Vagina (tissue), 2 donors: ENCODE measurements at regions not wholly inside any gene's neighbourhood (a gene's known extent, or its start where the extent isn't known, plus 50 kb on each side); places are given as distances from the start of the nearest gene placed in this dataset.

Experiments
- DNase-seq, 2 donors: peaks; one replicate each; pipeline ENCODE4 v3.0.0-alpha.2; 2017; ENCODE audit errors: extremely low spot score in 2 of 2
- H3K27ac ChIP-seq: fragments of 200-600 bp; sonication (generic); one replicate; pipeline ENCODE4 v1.5.1; 2019
- H3K27me3 ChIP-seq: fragments of 200-600 bp; sonication (generic); one replicate; pipeline ENCODE4 v1.5.1; 2019
- H3K36me3 ChIP-seq, 2 donors: fragments of 200-600 bp; sonication (generic); one replicate each; pipeline ENCODE4 v1.5.1; 2017 to 2019
- H3K4me1 ChIP-seq: fragments of 200-600 bp; sonication (generic); one replicate; pipeline ENCODE4 v1.5.1; 2019
- H3K4me3 ChIP-seq, 2 donors: fragments of 200-600 bp; sonication (generic); 1 replicate in 1 of 2; 2 replicates in 1 of 2; pipeline ENCODE4 v1.5.1; 2016 to 2019
- H3K9me3 ChIP-seq: fragments of 200-600 bp; sonication (generic); one replicate; pipeline ENCODE4 v1.5.1; 2019
- POLR2A ChIP-seq, 2 donors: fragments of 450-650 bp; IDR thresholded peaks; one replicate each; pipeline ENCODE4 v1.6.1; 2017; ENCODE audit warnings: antibody characterized with exemption in 2 of 2, mild to moderate bottlenecking in 2 of 2, moderate library complexity in 2 of 2
- POLR2AphosphoS5 ChIP-seq, 2 donors: sonication (generic); formaldehyde crosslinking; IDR thresholded peaks; one replicate each; pipeline ENCODE4 v1.9.0; 2017; ENCODE audit warnings: antibody characterized with exemption in 2 of 2, mild to moderate bottlenecking in 2 of 2, low read depth in 1 of 2; ENCODE audit not compliant: insufficient read depth in 1 of 2
- intact Hi-C: fragments of 100-400 bp; cut with DNase I; formaldehyde crosslinking; loops from one replicate; pipeline ENCODE4 v1.15.1; 2023
- TF ChIP-seq, protein P1 (sequence below), 3 experiments: fragments of 450-650 bp in 2 of 3; fragments of 200-600 bp in 1 of 3; sonication (generic) in 1 of 3; IDR thresholded peaks; one replicate each; pipeline ENCODE4 v1.5.1; 2017 to 2019; ENCODE audit warnings: antibody characterized with exemption in 3 of 3, mild to moderate bottlenecking in 2 of 3, moderate library complexity in 2 of 3

DNA sequence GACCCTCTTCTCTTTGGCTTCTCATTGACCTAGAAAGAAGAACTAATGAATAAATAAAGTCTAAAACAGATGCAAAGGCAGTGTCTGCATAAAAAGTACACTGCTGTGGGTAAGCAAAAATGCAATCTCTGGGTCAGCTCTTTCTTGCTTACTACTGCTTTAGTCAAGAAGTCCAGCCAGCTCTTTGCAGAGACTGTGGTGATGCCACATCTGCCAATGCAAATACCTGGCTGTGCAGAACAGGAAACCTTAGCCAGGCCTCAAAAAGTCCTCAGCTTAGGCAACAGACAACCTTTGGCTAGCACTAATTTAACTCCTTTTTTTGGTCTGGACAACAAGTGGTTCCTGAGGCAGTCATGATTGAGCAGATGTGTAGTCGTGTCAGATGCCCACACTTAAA is 73.6 kb upstream of the RND3 start:
- intact Hi-C loops, result no loop called here
- no peak overlapping the region for H3K27ac ChIP-seq
- no peak for DNase-seq
- H3K9me3 ChIP-seq, result no peaks in the 10 kb centered on the region
- H3K4me1 ChIP-seq, result no peaks in the 10 kb centered on the region
- H3K36me3 ChIP-seq, result no peaks in the 10 kb centered on the region
- no peak overlapping the region for H3K4me3 ChIP-seq
- H3K27me3 ChIP-seq, result no peaks in the 10 kb centered on the region
- TF ChIP-seq POLR2A (IDR thresholded peaks at IDR 0.05), result no peak
- TF ChIP-seq, protein P1, sequence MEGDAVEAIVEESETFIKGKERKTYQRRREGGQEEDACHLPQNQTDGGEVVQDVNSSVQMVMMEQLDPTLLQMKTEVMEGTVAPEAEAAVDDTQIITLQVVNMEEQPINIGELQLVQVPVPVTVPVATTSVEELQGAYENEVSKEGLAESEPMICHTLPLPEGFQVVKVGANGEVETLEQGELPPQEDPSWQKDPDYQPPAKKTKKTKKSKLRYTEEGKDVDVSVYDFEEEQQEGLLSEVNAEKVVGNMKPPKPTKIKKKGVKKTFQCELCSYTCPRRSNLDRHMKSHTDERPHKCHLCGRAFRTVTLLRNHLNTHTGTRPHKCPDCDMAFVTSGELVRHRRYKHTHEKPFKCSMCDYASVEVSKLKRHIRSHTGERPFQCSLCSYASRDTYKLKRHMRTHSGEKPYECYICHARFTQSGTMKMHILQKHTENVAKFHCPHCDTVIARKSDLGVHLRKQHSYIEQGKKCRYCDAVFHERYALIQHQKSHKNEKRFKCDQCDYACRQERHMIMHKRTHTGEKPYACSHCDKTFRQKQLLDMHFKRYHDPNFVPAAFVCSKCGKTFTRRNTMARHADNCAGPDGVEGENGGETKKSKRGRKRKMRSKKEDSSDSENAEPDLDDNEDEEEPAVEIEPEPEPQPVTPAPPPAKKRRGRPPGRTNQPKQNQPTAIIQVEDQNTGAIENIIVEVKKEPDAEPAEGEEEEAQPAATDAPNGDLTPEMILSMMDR (IDR thresholded peaks at IDR 0.05), result no peak
- no peak for TF ChIP-seq POLR2AphosphoS5 (IDR thresholded peaks at IDR 0.05; ENCODE audit: insufficient read depth in 1 of 2, low read depth in 1 of 2)

DNA sequence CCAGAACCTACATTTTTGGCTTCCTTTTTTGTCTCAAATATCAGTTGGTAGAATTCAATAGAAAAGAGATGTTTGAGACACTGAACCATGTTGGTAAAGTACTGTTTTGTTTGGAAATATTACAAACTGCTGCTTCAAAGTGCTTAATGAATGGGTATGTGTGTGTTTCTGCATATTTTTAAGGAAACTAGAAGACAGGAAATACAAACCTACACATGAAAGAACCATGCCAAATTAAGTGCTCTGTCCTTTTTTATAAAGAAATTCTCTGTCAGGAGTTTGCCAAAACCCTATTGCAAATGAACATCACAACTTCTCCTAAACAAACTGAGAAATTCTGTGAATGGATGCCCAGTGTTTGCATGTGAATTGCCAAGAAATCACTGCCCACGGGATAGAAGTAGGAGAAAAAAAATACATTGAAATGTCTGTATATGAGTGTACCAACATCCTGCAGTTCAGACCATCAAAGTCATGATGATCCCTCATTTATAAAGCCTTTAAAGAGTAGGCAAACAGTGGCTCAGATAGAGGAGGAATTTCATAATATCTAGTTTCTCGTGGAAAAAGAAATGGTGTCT is 69.6 kb upstream of the RND3 start:
- intact Hi-C loops, result no loop called here
- TF ChIP-seq, protein P1 (IDR thresholded peaks at IDR 0.05), result no peak
- TF ChIP-seq POLR2AphosphoS5 (IDR thresholded peaks at IDR 0.05; ENCODE audit: insufficient read depth in 1 of 2, low read depth in 1 of 2) (no peak), POLR2A (IDR thresholded peaks at IDR 0.05) (no peak)
- no peak overlapping the region for H3K4me3 ChIP-seq
- no peaks in the 10 kb centered on the region for H3K27me3 ChIP-seq
- H3K4me1 ChIP-seq, result no peaks in the 10 kb centered on the region
- no peaks in the 10 kb centered on the region for H3K36me3 ChIP-seq
- H3K9me3 ChIP-seq, result no peaks in the 10 kb centered on the region
- no peak overlapping the region for H3K27ac ChIP-seq
- DNase-seq, result no peak

DNA sequence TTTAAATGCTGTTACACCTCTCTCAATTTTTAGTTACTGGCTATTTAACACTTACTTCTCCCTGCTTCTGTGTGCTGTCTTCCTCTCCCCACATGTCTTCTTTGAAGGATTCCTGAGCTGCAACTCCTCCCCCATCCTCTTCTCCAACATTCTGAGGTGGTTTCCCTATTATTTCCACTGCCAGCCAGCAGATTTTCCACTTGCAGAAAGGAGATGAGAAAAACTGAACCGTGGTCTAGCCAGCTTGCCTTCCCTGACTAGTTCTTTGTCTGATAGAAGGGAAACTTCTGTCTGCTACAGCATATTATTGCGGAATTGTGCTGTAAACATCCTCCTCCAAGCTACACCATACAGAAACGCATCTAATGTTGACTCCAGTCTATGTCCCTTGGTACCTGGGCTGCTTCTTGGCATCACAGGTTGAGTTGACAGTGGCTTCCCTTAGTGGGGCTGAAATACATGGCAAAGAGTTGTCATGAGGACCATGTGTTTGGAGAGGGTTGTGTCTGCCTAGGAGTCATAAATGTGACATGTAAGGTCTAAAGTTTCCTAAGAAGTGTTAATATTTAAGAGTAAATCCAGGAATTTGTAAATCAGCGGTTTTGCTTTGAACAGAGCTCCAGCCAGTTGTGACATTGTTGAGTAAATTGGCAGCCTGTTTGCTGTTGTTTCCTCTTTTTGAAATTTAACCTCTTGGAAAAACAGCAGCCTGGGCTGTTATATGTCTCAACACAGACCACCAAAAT is 68.3 kb upstream of the RND3 start:
- Histone ChIP-seq H3K4me3 (no peak overlapping the region), H3K36me3 (no peaks in the 10 kb centered on the region), H3K27me3 (no peaks in the 10 kb centered on the region), H3K4me1 (no peaks in the 10 kb centered on the region), H3K27ac (no peak overlapping the region), H3K9me3 (no peaks in the 10 kb centered on the region)
- intact Hi-C loops, result no loop called here
- TF ChIP-seq POLR2AphosphoS5 (IDR thresholded peaks at IDR 0.05; ENCODE audit: insufficient read depth in 1 of 2, low read depth in 1 of 2) (no peak), POLR2A (IDR thresholded peaks at IDR 0.05) (no peak)
- TF ChIP-seq, protein P1 (IDR thresholded peaks at IDR 0.05), result no peak
- DNase-seq, result no peak

DNA sequence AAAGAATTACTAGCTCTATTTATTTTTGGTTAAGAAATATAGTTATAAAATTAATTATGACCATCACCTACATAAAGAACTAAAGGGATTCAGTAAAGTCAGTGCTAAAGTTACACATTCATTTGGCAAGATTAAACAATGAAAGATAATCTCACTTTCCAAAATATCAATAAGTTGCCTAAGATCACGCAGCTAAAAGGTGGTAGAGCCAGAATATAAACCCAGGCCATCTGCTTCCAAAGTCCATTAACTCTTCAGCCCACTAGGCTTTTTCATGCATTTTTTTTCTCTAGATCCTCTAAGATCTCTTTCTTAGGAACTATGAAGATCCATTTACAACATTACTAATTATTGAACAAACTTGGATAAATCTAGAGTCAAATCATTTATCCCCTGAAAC is 66.6 kb upstream of the RND3 start:
- no peak overlapping the region for H3K27ac ChIP-seq
- H3K9me3 ChIP-seq, result no peaks in the 10 kb centered on the region
- H3K27me3 ChIP-seq, result no peaks in the 10 kb centered on the region
- TF ChIP-seq POLR2A (IDR thresholded peaks at IDR 0.05) (no peak), POLR2AphosphoS5 (IDR thresholded peaks at IDR 0.05; ENCODE audit: insufficient read depth in 1 of 2, low read depth in 1 of 2) (no peak)
- TF ChIP-seq, protein P1 (IDR thresholded peaks at IDR 0.05), result no peak
- intact Hi-C loops, result no loop called here
- H3K36me3 ChIP-seq, result no peaks in the 10 kb centered on the region
- DNase-seq, result no peak
- H3K4me1 ChIP-seq, result no peaks in the 10 kb centered on the region
- H3K4me3 ChIP-seq, result no peak overlapping the region
